ENCODE measurements at regions not wholly inside any gene's neighbourhood (a gene's known extent, or its start where the extent isn't known, plus 50 kb on each side); places are given as distances from the start of the nearest gene placed in this dataset.
A peak's percentile ranks its signal among the peaks of the same experiment; 100 is the strongest.

GRCh38 chr12:75766263-75767160 lies 255.1 kb upstream of the KRR1 start (continued):
- TF ChIP-seq KLF9 (CRISPR knock-in tag; IDR thresholded peaks at IDR 0.05; ENCODE audit: low read depth) (0 out of 2 replicates have a peak, but pooled peaks have one; percentile 29), POGZ (CRISPR knock-in tag; IDR thresholded peaks at IDR 0.05) (peak; percentile 69; the same call in 1 of the 2 replicates), MED8 (CRISPR knock-in tag; IDR thresholded peaks at IDR 0.05; ENCODE audit: insufficient replicate concordance) (peak; percentile 79), ZMYM4 (CRISPR knock-in tag; IDR thresholded peaks at IDR 0.05) (peak; percentile 53), ZNF768 (CRISPR knock-in tag; IDR thresholded peaks at IDR 0.05) (no peak), STAG1 (CRISPR knock-in tag; IDR thresholded peaks at IDR 0.05) (peak; percentile 44), SMAD3 (CRISPR knock-in tag; IDR thresholded peaks at IDR 0.05) (peak; percentile 56; the same call in 1 of the 2 replicates), EEA1 (CRISPR knock-in tag; IDR thresholded peaks at IDR 0.05; ENCODE audit: borderline replicate concordance) (no peak), ZNF281 (CRISPR knock-in tag; IDR thresholded peaks at IDR 0.05; ENCODE audit: borderline replicate concordance) (peak; percentile 85; the same call in 1 of the 2 replicates), ARID3A (IDR thresholded peaks at IDR 0.05; ENCODE audit: low read depth, low read length) (peak; percentile 56; the same call in 1 of the 2 replicates), SIX1 (CRISPR knock-in tag; IDR thresholded peaks at IDR 0.05; ENCODE audit: borderline replicate concordance) (peak; percentile 36; the same call in 1 of the 2 replicates), MIER2 (CRISPR knock-in tag; IDR thresholded peaks at IDR 0.05) (peak; percentile 17; the same call in 1 of the 2 replicates), EP300 (IDR thresholded peaks at IDR 0.05; ENCODE audit: low read depth in 2 of 2, low read length in 2 of 2) (peak in 1 of 2 experiments; percentile 98; a peak in 2 of 4 replicates), EP300 (CRISPR knock-in tag; IDR thresholded peaks at IDR 0.05; ENCODE audit: borderline replicate concordance) (peak; percentile 95), AHDC1 (CRISPR knock-in tag; IDR thresholded peaks at IDR 0.05; ENCODE audit: borderline replicate concordance) (peak; percentile 72; the same call in 1 of the 2 replicates), FOXA1 (IDR thresholded peaks at IDR 0.05) (no peak), FOXA1 (CRISPR knock-in tag; IDR thresholded peaks at IDR 0.05) (peak; percentile 88), KLF16 (CRISPR knock-in tag; IDR thresholded peaks at IDR 0.05) (peak in 1 of 2 experiments; percentile 49; a peak in 1 of 4 replicates), FOXA3 (CRISPR knock-in tag; IDR thresholded peaks at IDR 0.05) (peak; percentile 93), IKZF1 (IDR thresholded peaks at IDR 0.05) (no peak)
